ENCODE measurements at regions not wholly inside any gene's neighbourhood (a gene's known extent, or its start where the extent isn't known, plus 50 kb on each side); places are given as distances from the start of the nearest gene placed in this dataset.

GRCh38 chr5:57822651-57823050 is 340.0 kb upstream of the ACTBL2 start:
- 81 to 86% (median 84%) methylated on average over 5 of the region's 5 CpGs for WGBS, 5 donors
- TF ChIP-seq POLR2AphosphoS5 (IDR thresholded peaks at IDR 0.05) (no peak), CTCF (IDR thresholded peaks at IDR 0.05 in 8 of 11, conservative IDR thresholded peaks at IDR 0.05 in 3 of 11) (no peak), POLR2A (IDR thresholded peaks at IDR 0.05) (no peak)
- Histone ChIP-seq H3K27ac (no peak overlapping the region), H3K27me3 (replicated peaks in 1 of 7) (no peaks in the 10 kb centered on the region), H3K4me1 (no peaks in the 10 kb centered on the region), H3K36me3 (no peaks in the 10 kb centered on the region), H3K9me3 (peaks cover 0 to 23% (median 12%) of the 10 kb centered on the region in 8 donors), H3K4me3 (no peak overlapping the region)
- DNase-seq, result no peak
- intact Hi-C loops (cut with DNase I; ENCODE audit: low total_unique reads), result no loop called here

- no peak for TF ChIP-seq POLR2A (IDR thresholded peaks at IDR 0.05)
- no peak for TF ChIP-seq POLR2AphosphoS5 (IDR thresholded peaks at IDR 0.05)
- no peak for TF ChIP-seq CTCF (IDR thresholded peaks at IDR 0.05 in 8 of 11, conservative IDR thresholded peaks at IDR 0.05 in 3 of 11)
- Histone ChIP-seq H3K36me3 (no peaks in the 10 kb centered on the region), H3K9me3 (peaks cover 0 to 23% (median 12%) of the 10 kb centered on the region in 8 donors), H3K27ac (no peak overlapping the region), H3K4me3 (no peak overlapping the region), H3K4me1 (no peaks in the 10 kb centered on the region), H3K27me3 (replicated peaks in 1 of 7) (no peaks in the 10 kb centered on the region)
- intact Hi-C loops (cut with DNase I; ENCODE audit: low total_unique reads), result no loop called here
- no peak for DNase-seq
Measured at GRCh38 chr5:57818397-57818796, 335.8 kb upstream of the ACTBL2 start.

- Histone ChIP-seq H3K27me3 (replicated peaks in 1 of 7) (no peaks in the 10 kb centered on the region), H3K27ac (no peak overlapping the region), H3K36me3 (no peaks in the 10 kb centered on the region), H3K9me3 (peaks cover 0 to 23% (median 12%) of the 10 kb centered on the region in 8 donors), H3K4me1 (no peaks in the 10 kb centered on the region), H3K4me3 (no peak overlapping the region)
- WGBS, 5 donors, result 45 to 68% (median 65%) methylated on average over 3 of the region's 3 CpGs
- intact Hi-C loops (cut with DNase I; ENCODE audit: low total_unique reads), result no loop called here
- TF ChIP-seq POLR2A (IDR thresholded peaks at IDR 0.05), result no peak
- no peak for TF ChIP-seq CTCF (IDR thresholded peaks at IDR 0.05 in 8 of 11, conservative IDR thresholded peaks at IDR 0.05 in 3 of 11)
- no peak for TF ChIP-seq POLR2AphosphoS5 (IDR thresholded peaks at IDR 0.05)
- no peak for DNase-seq
Measured at GRCh38 chr5:57817924-57818323, 335.3 kb upstream of the ACTBL2 start.

GRCh38 chr5:57817001-57817453 is 334.4 kb upstream of the ACTBL2 start:
- Histone ChIP-seq H3K9me3 (peaks cover 0 to 16% (median 12%) of the 10 kb centered on the region in 8 donors), H3K36me3 (no peaks in the 10 kb centered on the region), H3K27me3 (replicated peaks in 1 of 7) (no peaks in the 10 kb centered on the region), H3K4me3 (no peak overlapping the region), H3K4me1 (no peaks in the 10 kb centered on the region), H3K27ac (no peak overlapping the region)
- DNase-seq, result no peak
- 81 to 97% (median 86%) methylated on average over 2 of the region's 2 CpGs for WGBS, 5 donors
- no peak for TF ChIP-seq POLR2AphosphoS5 (IDR thresholded peaks at IDR 0.05)
- TF ChIP-seq CTCF (IDR thresholded peaks at IDR 0.05 in 8 of 11, conservative IDR thresholded peaks at IDR 0.05 in 3 of 11), result no peak
- no peak for TF ChIP-seq POLR2A (IDR thresholded peaks at IDR 0.05)
- intact Hi-C loops (cut with DNase I; ENCODE audit: low total_unique reads), result no loop called here

All from spleen (tissue), 11 donors.